ENCODE measurements at regions not wholly inside any gene's neighbourhood (a gene's known extent, or its start where the extent isn't known, plus 50 kb on each side); places are given as distances from the start of the nearest gene placed in this dataset.

DNA sequence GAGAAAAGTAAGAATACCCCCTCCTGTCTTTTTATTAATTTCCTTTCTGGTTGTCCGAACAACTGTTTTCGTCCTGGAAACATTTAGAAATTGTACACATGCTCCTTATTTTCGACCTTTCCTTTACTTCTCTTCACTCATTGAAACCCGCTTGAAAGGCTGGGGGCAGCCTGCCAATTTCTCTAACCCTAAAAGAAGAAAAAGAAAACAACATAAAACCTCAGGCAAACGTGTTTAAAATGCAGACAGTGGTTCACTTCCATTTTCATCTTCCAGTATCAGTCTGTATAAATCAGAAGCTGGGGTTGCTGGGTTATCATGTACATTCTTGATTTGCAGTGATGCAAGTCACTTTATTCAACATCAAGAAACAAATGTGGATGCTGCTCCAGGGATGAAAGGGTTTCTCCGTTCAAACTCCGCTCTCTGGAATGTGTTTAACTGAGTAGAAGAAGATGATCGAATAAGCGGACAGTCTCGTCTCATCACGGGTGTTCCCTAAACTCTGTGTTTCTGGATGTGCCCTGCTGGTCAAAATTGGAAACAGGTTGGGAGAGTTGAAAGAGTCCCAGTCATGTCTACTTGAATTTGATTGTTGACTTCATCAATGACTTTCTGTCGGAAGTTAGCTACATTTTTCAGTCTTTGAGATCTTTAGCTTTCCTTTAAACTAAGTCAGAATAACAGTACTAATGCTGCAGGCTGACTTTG, 1042.2 kb downstream of the BCL11B start:
- peak overlapping the region; percentile 51 for H3K4me2 ChIP-seq (ENCODE audit: low read length)
- H3K9ac ChIP-seq (ENCODE audit: low read length): no peak overlapping the region
- H3K36me3 ChIP-seq (ENCODE audit: insufficient read depth, low read length): no peaks in the 10 kb centered on the region
- no peaks in the 10 kb centered on the region for H3K36me3 Mint-ChIP-seq (ENCODE audit: low read depth, unreplicated experiment)
- no peak overlapping the region for H3K4me3 Mint-ChIP-seq (ENCODE audit: unreplicated experiment)
- no peaks in the 10 kb centered on the region for H3K27me3 ChIP-seq (ENCODE audit: insufficient read depth, low read length)
- H3K27ac ChIP-seq (ENCODE audit: low read depth, low read length): no peak overlapping the region
- H3K9me3 Mint-ChIP-seq (ENCODE audit: unreplicated experiment): no peaks in the 10 kb centered on the region
- peaks cover 12% of the 10 kb centered on the region for H3K27me3 Mint-ChIP-seq (ENCODE audit: low read depth, unreplicated experiment)
- no peak overlapping the region for H2AFZ ChIP-seq (ENCODE audit: low read depth, low read length)
- no peaks in the 10 kb centered on the region for H4K20me1 ChIP-seq (ENCODE audit: insufficient read depth, low read length)
- no peaks in the 10 kb centered on the region for H3K79me2 ChIP-seq (ENCODE audit: insufficient read depth, low read length)
- no peak overlapping the region for H3K27ac Mint-ChIP-seq (ENCODE audit: unreplicated experiment)
- TF ChIP-seq EZH2 (IDR thresholded peaks at IDR 0.05; ENCODE audit: insufficient read depth, low read length): no peak
- TF ChIP-seq, protein P1, sequence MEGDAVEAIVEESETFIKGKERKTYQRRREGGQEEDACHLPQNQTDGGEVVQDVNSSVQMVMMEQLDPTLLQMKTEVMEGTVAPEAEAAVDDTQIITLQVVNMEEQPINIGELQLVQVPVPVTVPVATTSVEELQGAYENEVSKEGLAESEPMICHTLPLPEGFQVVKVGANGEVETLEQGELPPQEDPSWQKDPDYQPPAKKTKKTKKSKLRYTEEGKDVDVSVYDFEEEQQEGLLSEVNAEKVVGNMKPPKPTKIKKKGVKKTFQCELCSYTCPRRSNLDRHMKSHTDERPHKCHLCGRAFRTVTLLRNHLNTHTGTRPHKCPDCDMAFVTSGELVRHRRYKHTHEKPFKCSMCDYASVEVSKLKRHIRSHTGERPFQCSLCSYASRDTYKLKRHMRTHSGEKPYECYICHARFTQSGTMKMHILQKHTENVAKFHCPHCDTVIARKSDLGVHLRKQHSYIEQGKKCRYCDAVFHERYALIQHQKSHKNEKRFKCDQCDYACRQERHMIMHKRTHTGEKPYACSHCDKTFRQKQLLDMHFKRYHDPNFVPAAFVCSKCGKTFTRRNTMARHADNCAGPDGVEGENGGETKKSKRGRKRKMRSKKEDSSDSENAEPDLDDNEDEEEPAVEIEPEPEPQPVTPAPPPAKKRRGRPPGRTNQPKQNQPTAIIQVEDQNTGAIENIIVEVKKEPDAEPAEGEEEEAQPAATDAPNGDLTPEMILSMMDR (IDR thresholded peaks at IDR 0.05; ENCODE audit: insufficient read depth, low read depth, low read length): no peak
- no peak overlapping the region for H3K4me3 ChIP-seq (ENCODE audit: insufficient read depth, low read depth, low read length)
- DNase-seq (ENCODE audit: low read depth) (no peak), FAIRE-seq (no peak)
- peaks cover 6% of the 10 kb centered on the region for H3K4me1 ChIP-seq (ENCODE audit: insufficient read depth, low read length)
- H3K9me3 ChIP-seq (ENCODE audit: insufficient read depth, low read depth, low read length): no peaks in the 10 kb centered on the region
- H3K4me1 Mint-ChIP-seq (ENCODE audit: low read depth, unreplicated experiment): peaks cover 11% of the 10 kb centered on the region

DNA sequence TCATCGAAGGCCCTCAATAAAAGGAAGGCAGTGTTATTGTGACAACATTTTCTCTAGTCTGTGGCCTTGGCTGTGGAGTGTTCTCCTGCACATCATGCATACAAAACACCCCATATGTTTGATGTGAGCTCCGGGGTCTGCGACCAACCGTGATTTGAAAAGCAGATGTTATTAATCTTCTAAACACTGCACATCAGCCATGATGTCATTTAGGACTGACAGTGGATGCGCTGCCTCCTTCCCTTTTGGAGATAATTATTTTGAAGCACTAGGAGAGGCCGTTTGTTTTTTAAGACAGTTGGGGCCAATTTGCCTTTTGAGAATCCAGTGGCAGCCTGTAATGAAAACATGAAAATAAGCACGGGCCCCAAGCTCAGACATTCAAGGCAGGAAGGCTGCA, 1041.6 kb downstream of the BCL11B start:
- no peak overlapping the region for H3K9ac ChIP-seq (ENCODE audit: low read length)
- H3K36me3 ChIP-seq (ENCODE audit: insufficient read depth, low read length): no peaks in the 10 kb centered on the region
- H3K4me1 Mint-ChIP-seq (ENCODE audit: low read depth, unreplicated experiment): peaks cover 11% of the 10 kb centered on the region
- no peak overlapping the region for H3K27ac Mint-ChIP-seq (ENCODE audit: unreplicated experiment)
- H3K4me3 ChIP-seq (ENCODE audit: insufficient read depth, low read depth, low read length): no peak overlapping the region
- peaks cover 6% of the 10 kb centered on the region for H3K4me1 ChIP-seq (ENCODE audit: insufficient read depth, low read length)
- no peaks in the 10 kb centered on the region for H3K27me3 ChIP-seq (ENCODE audit: insufficient read depth, low read length)
- peaks cover under 1% of the 10 kb centered on the region for H3K9me3 Mint-ChIP-seq (ENCODE audit: unreplicated experiment)
- DNase-seq (ENCODE audit: low read depth): no peak
- H3K79me2 ChIP-seq (ENCODE audit: insufficient read depth, low read length): no peaks in the 10 kb centered on the region
- no peak overlapping the region for H3K4me2 ChIP-seq (ENCODE audit: low read length)
- no peak overlapping the region for H2AFZ ChIP-seq (ENCODE audit: low read depth, low read length)
- H3K27ac ChIP-seq (ENCODE audit: low read depth, low read length): no peak overlapping the region
- H3K36me3 Mint-ChIP-seq (ENCODE audit: low read depth, unreplicated experiment): no peaks in the 10 kb centered on the region
- no peaks in the 10 kb centered on the region for H3K9me3 ChIP-seq (ENCODE audit: insufficient read depth, low read depth, low read length)
- no peaks in the 10 kb centered on the region for H4K20me1 ChIP-seq (ENCODE audit: insufficient read depth, low read length)
- no peak overlapping the region for H3K4me3 Mint-ChIP-seq (ENCODE audit: unreplicated experiment)
- TF ChIP-seq, protein P1 (IDR thresholded peaks at IDR 0.05; ENCODE audit: insufficient read depth, low read depth, low read length): no peak
- TF ChIP-seq EZH2 (IDR thresholded peaks at IDR 0.05; ENCODE audit: insufficient read depth, low read length): no peak
- peaks cover 12% of the 10 kb centered on the region for H3K27me3 Mint-ChIP-seq (ENCODE audit: low read depth, unreplicated experiment)
- FAIRE-seq: no peak

DNA sequence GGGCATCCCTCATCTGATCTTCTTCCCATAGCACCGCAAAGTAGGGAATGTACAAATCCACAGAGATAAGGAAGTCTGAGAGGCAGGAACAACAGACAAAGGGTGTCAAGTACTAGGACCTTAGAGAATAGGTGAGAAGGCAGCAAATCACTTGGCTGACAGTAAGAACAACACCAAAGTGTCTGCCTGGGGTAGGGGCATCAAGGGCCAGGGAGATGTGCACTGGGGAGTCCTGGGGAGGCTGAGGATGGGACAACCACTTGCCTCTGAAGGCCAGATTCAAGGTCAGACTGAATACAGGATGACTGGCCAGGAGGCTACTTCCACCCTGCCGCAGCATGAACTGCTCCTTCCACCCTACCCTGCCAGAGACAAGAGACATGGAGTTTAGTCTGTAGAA, 1040.8 kb downstream of the BCL11B start:
- Histone ChIP-seq H3K9ac (ENCODE audit: low read length) (no peak overlapping the region), H3K27ac (ENCODE audit: low read depth, low read length) (no peak overlapping the region), H3K79me2 (ENCODE audit: insufficient read depth, low read length) (no peaks in the 10 kb centered on the region), H3K4me1 (ENCODE audit: insufficient read depth, low read length) (peaks cover 6% of the 10 kb centered on the region), H3K9me3 (ENCODE audit: insufficient read depth, low read depth, low read length) (no peaks in the 10 kb centered on the region), H3K27me3 (ENCODE audit: insufficient read depth, low read length) (no peaks in the 10 kb centered on the region), H2AFZ (ENCODE audit: low read depth, low read length) (no peak overlapping the region), H3K4me3 (ENCODE audit: insufficient read depth, low read depth, low read length) (no peak overlapping the region), H3K4me2 (ENCODE audit: low read length) (no peak overlapping the region), H4K20me1 (ENCODE audit: insufficient read depth, low read length) (no peaks in the 10 kb centered on the region), H3K36me3 (ENCODE audit: insufficient read depth, low read length) (no peaks in the 10 kb centered on the region)
- Mint-ChIP-seq H3K4me3 (ENCODE audit: unreplicated experiment) (no peak overlapping the region), H3K36me3 (ENCODE audit: low read depth, unreplicated experiment) (no peaks in the 10 kb centered on the region), H3K9me3 (ENCODE audit: unreplicated experiment) (peaks cover 4% of the 10 kb centered on the region), H3K27ac (ENCODE audit: unreplicated experiment) (no peak overlapping the region), H3K4me1 (ENCODE audit: low read depth, unreplicated experiment) (peaks cover 11% of the 10 kb centered on the region), H3K27me3 (ENCODE audit: low read depth, unreplicated experiment) (peaks cover 12% of the 10 kb centered on the region)
- TF ChIP-seq, protein P1 (IDR thresholded peaks at IDR 0.05; ENCODE audit: insufficient read depth, low read depth, low read length): no peak
- no peak for TF ChIP-seq EZH2 (IDR thresholded peaks at IDR 0.05; ENCODE audit: insufficient read depth, low read length)
- FAIRE-seq (no peak), DNase-seq (ENCODE audit: low read depth) (no peak)

All from astrocyte (in vitro differentiated cells and primary cell).